Activated CD8-positive, alpha-beta T cell treated with anti-CD3 and anti-CD28 coated beads for 36 hours (primary cell): ENCODE measurements at regions not wholly inside any gene's neighbourhood (a gene's known extent, or its start where the extent isn't known, plus 50 kb on each side); places are given as distances from the start of the nearest gene placed in this dataset.

Source experiments
- ATAC-seq: fragments of 200-7000 bp; cut with Tn5 transposase; one replicate; pipeline ENCODE4 v1.10.0; 2021; ENCODE audit warnings: mild to moderate bottlenecking, moderate library complexity
- CTCF ChIA-PET: fragments of 350-600 bp; sonication (Branson Sonifier 250); formaldehyde crosslinking; loops from one replicate; lab custom pipeline; 2021; ENCODE audit warnings: antibody characterized with exemption; lab: Charles Lee
- POLR2A ChIA-PET: fragments of 350-600 bp; sonication (Branson Sonifier 250); formaldehyde crosslinking; loops from one replicate; lab custom pipeline; 2021; ENCODE audit warnings: antibody characterized with exemption; lab: Charles Lee
- DNase-seq: peaks from one replicate; pipeline ENCODE4 v3.0.0-alpha.2; 2020
- H3K27ac Mint-ChIP-seq: one replicate; pipeline ENCODE4 v1.8.0; 2021; ENCODE audit warnings: mild to moderate bottlenecking, mixed read lengths
- H3K27me3 Mint-ChIP-seq: one replicate; pipeline ENCODE4 v1.8.0; 2021; ENCODE audit warnings: mixed read lengths
- H3K36me3 Mint-ChIP-seq: one replicate; pipeline ENCODE4 v1.8.0; 2021; ENCODE audit warnings: low read depth, mixed read lengths
- H3K4me1 Mint-ChIP-seq: one replicate; pipeline ENCODE4 v1.8.0; 2021; ENCODE audit warnings: low read depth, mixed read lengths
- H3K4me3 Mint-ChIP-seq: one replicate; pipeline ENCODE4 v1.8.0; 2021; ENCODE audit warnings: mild to moderate bottlenecking, moderate library complexity, mixed read lengths
- H3K9me3 Mint-ChIP-seq: one replicate; pipeline ENCODE4 v1.8.0; 2021; ENCODE audit warnings: mixed read lengths
- CTCF ChIP-seq: fragments of 200-600 bp; IDR thresholded peaks from one replicate; pipeline ENCODE4 v1.8.0; 2022; ENCODE audit warnings: antibody characterized with exemption, mild to moderate bottlenecking
- intact Hi-C: fragments of 100-400 bp; cut with micrococcal nuclease; formaldehyde crosslinking; loops from one replicate; pipeline ENCODE4 v1.10.0; 2022

DNA sequence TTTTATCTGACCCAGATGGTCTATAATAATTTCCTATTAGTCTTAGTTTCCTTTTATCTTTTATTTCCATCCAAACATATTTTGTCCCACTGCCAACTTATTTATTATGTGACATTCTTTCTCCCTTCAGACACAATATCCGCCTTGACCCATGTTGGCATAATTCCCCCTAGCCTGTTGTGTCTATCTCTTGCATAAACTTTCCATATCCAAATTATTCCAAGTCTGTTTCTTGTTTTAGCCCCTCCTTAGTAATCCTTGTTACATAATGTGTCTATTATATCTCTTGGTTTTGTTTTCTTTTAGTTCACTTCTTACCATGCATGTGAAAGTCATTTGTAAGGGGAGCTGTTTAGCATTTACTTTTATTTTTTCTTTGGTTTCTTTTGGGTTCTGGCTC lies 81.6 kb upstream of the CACHD1 start:
- no peaks in the 10 kb centered on the region for H3K36me3 Mint-ChIP-seq
- H3K9me3 Mint-ChIP-seq: no peaks in the 10 kb centered on the region
- ChIA-PET CTCF (no interaction called here), POLR2A (no interaction called here)
- no peak overlapping the region for H3K4me3 Mint-ChIP-seq
- ATAC-seq (no peak), DNase-seq (no peak)
- no peak for TF ChIP-seq CTCF
- intact Hi-C loops: no loop called here
- H3K27ac Mint-ChIP-seq: no peak overlapping the region
- H3K4me1 Mint-ChIP-seq: no peaks in the 10 kb centered on the region
- peaks cover 3% of the 10 kb centered on the region for H3K27me3 Mint-ChIP-seq

DNA sequence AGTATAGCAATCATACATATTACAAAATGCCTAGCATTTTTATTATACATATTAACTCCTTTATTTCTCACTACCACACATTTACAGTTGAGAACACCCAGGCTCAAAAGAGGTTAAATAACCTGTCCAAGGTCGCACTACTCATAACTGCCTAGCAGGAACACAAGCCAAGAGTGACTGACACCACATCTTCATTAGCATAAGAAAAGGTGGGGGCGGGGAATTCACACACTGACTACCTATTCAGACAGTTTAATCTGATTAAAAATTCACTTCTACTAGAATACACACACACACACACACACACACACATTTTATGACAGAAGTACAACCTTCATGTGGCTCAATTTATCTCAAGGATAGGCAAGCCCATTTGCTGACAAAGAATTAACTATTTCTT lies 77.8 kb upstream of the CACHD1 start:
- Mint-ChIP-seq H3K4me1 (no peaks in the 10 kb centered on the region), H3K27ac (no peak overlapping the region), H3K36me3 (no peaks in the 10 kb centered on the region), H3K4me3 (no peak overlapping the region), H3K9me3 (no peaks in the 10 kb centered on the region), H3K27me3 (peaks cover 3% of the 10 kb centered on the region)
- intact Hi-C loops: no loop called here
- ChIA-PET CTCF (interaction anchor here (1.4 kb wide), 1 partner anchor 272 kb away, joined by 4 read pairs; no protein-coding TSS in a partner anchor), POLR2A (no interaction called here)
- ATAC-seq (peak; percentile 47), DNase-seq (peak; percentile 54)
- TF ChIP-seq CTCF: no peak

- ChIA-PET POLR2A (no interaction called here), CTCF (no interaction called here)
- no peaks in the 10 kb centered on the region for H3K9me3 Mint-ChIP-seq
- DNase-seq (no peak), ATAC-seq (no peak)
- H3K36me3 Mint-ChIP-seq: no peaks in the 10 kb centered on the region
- intact Hi-C loops: no loop called here
- peaks cover 3% of the 10 kb centered on the region for H3K27me3 Mint-ChIP-seq
- no peak overlapping the region for H3K4me3 Mint-ChIP-seq
- no peak overlapping the region for H3K27ac Mint-ChIP-seq
- no peaks in the 10 kb centered on the region for H3K4me1 Mint-ChIP-seq
- TF ChIP-seq CTCF: peak; percentile 10
These were observed 76.1 kb upstream of the CACHD1 start for GRCh38 chr1:64393790-64394189.

DNA sequence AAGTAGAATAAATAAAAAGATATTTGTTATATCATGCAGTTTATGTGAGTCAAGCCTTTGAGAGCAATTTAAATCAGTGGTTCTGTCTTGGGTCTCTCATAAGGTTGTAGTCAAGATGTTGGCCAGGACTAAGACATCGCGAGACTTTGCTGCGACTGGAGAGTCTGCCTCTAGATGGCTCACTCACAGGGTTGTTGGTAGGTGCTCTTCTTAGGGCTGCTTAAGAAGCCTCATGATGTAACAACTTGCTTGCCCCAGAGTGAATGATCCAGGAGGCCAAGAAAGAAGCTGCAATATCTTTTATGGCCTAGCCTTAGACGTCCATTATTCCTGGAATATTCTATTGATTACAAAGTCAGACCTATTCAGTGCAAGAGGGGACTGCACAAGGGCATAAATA lies 73.1 kb upstream of the CACHD1 start:
- CTCF ChIA-PET: no interaction called here
- no peak overlapping the region for H3K4me3 Mint-ChIP-seq
- no peak for ATAC-seq

GRCh38 chr1:64397541-64397940 lies 72.4 kb upstream of the CACHD1 start:
- Mint-ChIP-seq H3K4me3 (no peak overlapping the region), H3K9me3 (no peaks in the 10 kb centered on the region), H3K36me3 (no peaks in the 10 kb centered on the region), H3K27me3 (no peaks in the 10 kb centered on the region), H3K27ac (no peak overlapping the region), H3K4me1 (no peaks in the 10 kb centered on the region)
- ChIA-PET POLR2A (no interaction called here), CTCF (no interaction called here)
- ATAC-seq: no peak
- no peak for TF ChIP-seq CTCF
- no peak for DNase-seq
- intact Hi-C loops: no loop called here

More for the DNA sequence above, 73.1 kb upstream of the CACHD1 start:
- no peak for TF ChIP-seq CTCF
- no peaks in the 10 kb centered on the region for H3K4me1 Mint-ChIP-seq
- DNase-seq: no peak
- H3K27ac Mint-ChIP-seq: no peak overlapping the region
- intact Hi-C loops: no loop called here
- H3K36me3 Mint-ChIP-seq: no peaks in the 10 kb centered on the region
- H3K9me3 Mint-ChIP-seq: no peaks in the 10 kb centered on the region
- no peaks in the 10 kb centered on the region for H3K27me3 Mint-ChIP-seq
- POLR2A ChIA-PET: no interaction called here
